Esophagus muscularis mucosa (tissue), 3 donors: ENCODE measurements at regions not wholly inside any gene's neighbourhood (a gene's known extent, or its start where the extent isn't known, plus 50 kb on each side); places are given as distances from the start of the nearest gene placed in this dataset.

Experiments used
- EP300 ChIP-seq: sonication (generic); formaldehyde crosslinking; IDR thresholded peaks from one replicate; pipeline ENCODE4 v1.6.1; 2017; ENCODE audit warnings: antibody characterized with exemption
- TF ChIP-seq, protein P1 (sequence below), 3 experiments: fragments of 200-600 bp in 2 of 3; fragments of 450-650 bp in 1 of 3; sonication (generic) in 2 of 3; IDR thresholded peaks; one replicate each; pipeline ENCODE4 v1.5.1; 2017 to 2019; ENCODE audit warnings: antibody characterized with exemption in 3 of 3, mild to moderate bottlenecking in 2 of 3, moderate library complexity in 1 of 3

DNA sequence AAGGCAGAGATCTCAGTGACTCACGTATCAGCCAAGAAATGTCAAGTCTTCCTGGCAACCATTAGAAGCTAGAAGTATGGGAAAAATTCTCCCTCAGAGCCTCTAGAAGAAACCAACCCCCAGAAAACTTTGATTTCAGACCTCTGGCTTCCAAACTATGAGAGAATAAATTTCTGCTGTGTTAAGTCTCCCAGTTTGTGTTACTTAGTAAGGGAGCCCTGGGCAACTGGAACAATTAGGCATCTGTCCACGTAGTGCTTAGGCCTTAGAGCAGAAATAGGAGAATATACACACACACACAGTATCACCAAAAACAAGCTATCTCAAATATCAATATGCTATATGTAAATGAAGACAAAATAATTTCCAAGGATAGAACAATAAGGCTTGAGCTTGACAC, 894.8 kb upstream of the CDH10 start:
- TF ChIP-seq, protein P1, sequence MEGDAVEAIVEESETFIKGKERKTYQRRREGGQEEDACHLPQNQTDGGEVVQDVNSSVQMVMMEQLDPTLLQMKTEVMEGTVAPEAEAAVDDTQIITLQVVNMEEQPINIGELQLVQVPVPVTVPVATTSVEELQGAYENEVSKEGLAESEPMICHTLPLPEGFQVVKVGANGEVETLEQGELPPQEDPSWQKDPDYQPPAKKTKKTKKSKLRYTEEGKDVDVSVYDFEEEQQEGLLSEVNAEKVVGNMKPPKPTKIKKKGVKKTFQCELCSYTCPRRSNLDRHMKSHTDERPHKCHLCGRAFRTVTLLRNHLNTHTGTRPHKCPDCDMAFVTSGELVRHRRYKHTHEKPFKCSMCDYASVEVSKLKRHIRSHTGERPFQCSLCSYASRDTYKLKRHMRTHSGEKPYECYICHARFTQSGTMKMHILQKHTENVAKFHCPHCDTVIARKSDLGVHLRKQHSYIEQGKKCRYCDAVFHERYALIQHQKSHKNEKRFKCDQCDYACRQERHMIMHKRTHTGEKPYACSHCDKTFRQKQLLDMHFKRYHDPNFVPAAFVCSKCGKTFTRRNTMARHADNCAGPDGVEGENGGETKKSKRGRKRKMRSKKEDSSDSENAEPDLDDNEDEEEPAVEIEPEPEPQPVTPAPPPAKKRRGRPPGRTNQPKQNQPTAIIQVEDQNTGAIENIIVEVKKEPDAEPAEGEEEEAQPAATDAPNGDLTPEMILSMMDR (IDR thresholded peaks at IDR 0.05): no peak
- no peak for TF ChIP-seq EP300
